ENCODE measurements at regions not wholly inside any gene's neighbourhood (a gene's known extent, or its start where the extent isn't known, plus 50 kb on each side); places are given as distances from the start of the nearest gene placed in this dataset.

GRCh38 chr13:23986619-23987018 lies 89.3 kb upstream of the C1QTNF9B start:
- no peaks in the 10 kb centered on the region for H3K4me1 ChIP-seq (ENCODE audit: control insufficient read depth, extremely low read depth, insufficient read depth, low read length)
- no peak overlapping the region for H3K9ac ChIP-seq (replicated peaks; ENCODE audit: extremely low read depth, insufficient read depth, low read length)
- no peaks in the 10 kb centered on the region for H3K79me2 ChIP-seq (ENCODE audit: control insufficient read depth, insufficient read depth, low read length)
- no peak overlapping the region for H3K27ac ChIP-seq (ENCODE audit: insufficient read depth, low read depth, low read length)
- POLR2A ChIA-PET = no interaction called here
- BruUV-seq (replicated peaks) = no TSS peak
- TF ChIP-seq FOS (IDR thresholded peaks at IDR 0.05; ENCODE audit: borderline replicate concordance, insufficient read depth, low read length) (no peak), POLR2AphosphoS5 (IDR thresholded peaks at IDR 0.05; ENCODE audit: insufficient read depth, low read depth, low read length) (no peak), GATA2 (IDR thresholded peaks at IDR 0.05; ENCODE audit: insufficient read depth, insufficient read length, low read depth, low read length) (no peak), CTCF (IDR thresholded peaks at IDR 0.05; ENCODE audit: extremely low read depth in 1 of 2, insufficient read depth in 1 of 2, low read depth in 1 of 2, low read length in 2 of 2) (no peak), MAX (IDR thresholded peaks at IDR 0.05; ENCODE audit: insufficient read depth, insufficient read length) (no peak), POLR2A (IDR thresholded peaks at IDR 0.05; ENCODE audit: low read depth, low read length) (no peak), MYC (IDR thresholded peaks at IDR 0.05; ENCODE audit: low read depth, low read length) (no peak), JUN (IDR thresholded peaks at IDR 0.05; ENCODE audit: borderline replicate concordance, insufficient read depth, insufficient read length, low read depth) (no peak), EZH2 (IDR thresholded peaks at IDR 0.05; ENCODE audit: borderline replicate concordance, low read depth, low read length, severe bottlenecking) (no peak)
- DNase-seq (ENCODE audit: low read depth, low spot score) (no peak), FAIRE-seq (no peak)
- H3K4me2 ChIP-seq (ENCODE audit: insufficient read depth, low read length) = no peak overlapping the region
- H3K27me3 ChIP-seq (ENCODE audit: control insufficient read depth in 2 of 2, insufficient read depth in 2 of 2, low read length in 2 of 2) = peaks cover 10 to 13% of the 10 kb centered on the region in 2 experiments
- no peaks in the 10 kb centered on the region for H3K9me3 ChIP-seq (replicated peaks; ENCODE audit: control insufficient read depth, insufficient read depth, low read length)
- no peaks in the 10 kb centered on the region for H4K20me1 ChIP-seq (replicated peaks; ENCODE audit: control insufficient read depth, extremely low read depth, insufficient read depth, low read length)
- no peaks in the 10 kb centered on the region for H3K9me1 ChIP-seq (replicated peaks; ENCODE audit: control insufficient read depth, extremely low read depth, insufficient read depth, low read length)
- intact Hi-C loops (cut with micrococcal nuclease) (no loop called here), dilution Hi-C loops (cut with MboI; ENCODE audit: extremely low pct_ligation_motif_present, low sequenced_read_pairs) (no loop called here)
- no peak overlapping the region for H3K4me3 ChIP-seq (replicated peaks in 1 of 3; ENCODE audit: insufficient read depth in 1 of 3, low read depth in 1 of 3, low read length in 3 of 3)
- no peak overlapping the region for H2AFZ ChIP-seq (ENCODE audit: low read depth, low read length)
- CTCF ChIA-PET = interaction anchor here (1.1 to 1.3 kb wide), 3 partner anchors 22 to 34 kb away, joined by 4 to 6 read pairs (median 4); no protein-coding TSS in a partner anchor
- H3K36me3 ChIP-seq (ENCODE audit: control insufficient read depth in 2 of 2, extremely low read depth in 1 of 2, insufficient read depth in 2 of 2, low read length in 2 of 2) = no peaks in the 10 kb centered on the region

Measured in endothelial cell of umbilical vein (primary cell).